ENCODE measurements at regions not wholly inside any gene's neighbourhood (a gene's known extent, or its start where the extent isn't known, plus 50 kb on each side); places are given as distances from the start of the nearest gene placed in this dataset.

DNA sequence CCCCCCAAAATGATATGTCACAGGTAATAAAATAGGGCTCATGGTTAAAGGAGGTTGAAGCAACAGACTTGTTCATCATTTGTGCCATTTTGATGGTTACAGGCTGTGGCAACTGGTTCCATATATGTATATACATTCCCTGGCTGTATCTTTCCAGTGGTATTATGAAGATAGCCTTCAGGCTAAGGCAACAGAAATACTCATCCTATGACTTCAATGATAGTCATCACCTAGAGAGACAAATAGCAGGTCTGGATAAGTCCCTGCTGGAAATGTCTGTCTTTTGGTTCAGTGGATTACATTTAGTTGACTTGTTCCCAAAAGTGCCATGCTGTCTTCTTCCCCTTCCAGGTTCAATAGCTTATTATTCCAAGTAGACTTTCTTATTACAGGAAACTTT is 997.4 kb downstream of the FLRT2 start:
- TF ChIP-seq, protein P1, sequence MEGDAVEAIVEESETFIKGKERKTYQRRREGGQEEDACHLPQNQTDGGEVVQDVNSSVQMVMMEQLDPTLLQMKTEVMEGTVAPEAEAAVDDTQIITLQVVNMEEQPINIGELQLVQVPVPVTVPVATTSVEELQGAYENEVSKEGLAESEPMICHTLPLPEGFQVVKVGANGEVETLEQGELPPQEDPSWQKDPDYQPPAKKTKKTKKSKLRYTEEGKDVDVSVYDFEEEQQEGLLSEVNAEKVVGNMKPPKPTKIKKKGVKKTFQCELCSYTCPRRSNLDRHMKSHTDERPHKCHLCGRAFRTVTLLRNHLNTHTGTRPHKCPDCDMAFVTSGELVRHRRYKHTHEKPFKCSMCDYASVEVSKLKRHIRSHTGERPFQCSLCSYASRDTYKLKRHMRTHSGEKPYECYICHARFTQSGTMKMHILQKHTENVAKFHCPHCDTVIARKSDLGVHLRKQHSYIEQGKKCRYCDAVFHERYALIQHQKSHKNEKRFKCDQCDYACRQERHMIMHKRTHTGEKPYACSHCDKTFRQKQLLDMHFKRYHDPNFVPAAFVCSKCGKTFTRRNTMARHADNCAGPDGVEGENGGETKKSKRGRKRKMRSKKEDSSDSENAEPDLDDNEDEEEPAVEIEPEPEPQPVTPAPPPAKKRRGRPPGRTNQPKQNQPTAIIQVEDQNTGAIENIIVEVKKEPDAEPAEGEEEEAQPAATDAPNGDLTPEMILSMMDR (IDR thresholded peaks at IDR 0.05; ENCODE audit: low read depth, low read length, missing input control), result no peak
- no peak for TF ChIP-seq SP1 (IDR thresholded peaks at IDR 0.05)
- TF ChIP-seq RAD21 (IDR thresholded peaks at IDR 0.05), result no peak
- TF ChIP-seq, protein P2, sequence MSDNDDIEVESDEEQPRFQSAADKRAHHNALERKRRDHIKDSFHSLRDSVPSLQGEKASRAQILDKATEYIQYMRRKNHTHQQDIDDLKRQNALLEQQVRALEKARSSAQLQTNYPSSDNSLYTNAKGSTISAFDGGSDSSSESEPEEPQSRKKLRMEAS (IDR thresholded peaks at IDR 0.05), result no peak
